Parathyroid adenoma (tissue), 2 donors: ENCODE measurements at regions not wholly inside any gene's neighbourhood (a gene's known extent, or its start where the extent isn't known, plus 50 kb on each side); places are given as distances from the start of the nearest gene placed in this dataset.
"Not testable (repeated sequence)": the region's sequence is repeated elsewhere in the genome, so short reads cannot be mapped to it uniquely, and the experiment has no call there.

Experiments
- H2AFZ ChIP-seq: fragments of 300-600 bp; sonication (generic); one replicate; pipeline ENCODE4 v1.7.0; 2017; ENCODE audit warnings: antibody characterized with exemption, mild to moderate bottlenecking
- H3K27ac ChIP-seq: fragments of 300-600 bp; sonication (generic); one replicate; pipeline ENCODE4 v1.7.0; 2017
- H3K27me3 ChIP-seq: fragments of 300-600 bp; sonication (generic); one replicate; pipeline ENCODE4 v1.7.0; 2017; ENCODE audit warnings: low read length; ENCODE audit not compliant: control insufficient read depth, insufficient read depth
- H3K36me3 ChIP-seq: fragments of 300-600 bp; sonication (generic); one replicate; pipeline ENCODE4 v1.7.0; 2017; ENCODE audit warnings: low read length; ENCODE audit not compliant: control insufficient read depth, insufficient read depth
- H3K4me1 ChIP-seq: fragments of 300-600 bp; sonication (generic); one replicate; pipeline ENCODE4 v1.7.0; 2017; ENCODE audit warnings: control low read depth
- H3K4me2 ChIP-seq: fragments of 300-600 bp; sonication (generic); one replicate; pipeline ENCODE4 v1.7.0; 2017; ENCODE audit warnings: low read length
- H3K4me3 ChIP-seq: fragments of 300-600 bp; sonication (generic); one replicate; pipeline ENCODE4 v1.7.0; 2017; ENCODE audit warnings: low read depth, low read length
- H3K79me2 ChIP-seq: fragments of 300-600 bp; sonication (generic); one replicate; pipeline ENCODE4 v1.7.0; 2017; ENCODE audit warnings: control low read depth
- H3K9ac ChIP-seq: fragments of 300-600 bp; sonication (generic); one replicate; pipeline ENCODE4 v1.7.0; 2017; ENCODE audit warnings: mild to moderate bottlenecking
- H3K9me3 ChIP-seq: fragments of 300-600 bp; sonication (generic); one replicate; pipeline ENCODE4 v1.7.0; 2017; ENCODE audit warnings: low read length; ENCODE audit not compliant: control insufficient read depth
- CTCF ChIP-seq: fragments of 300-600 bp; sonication (generic); IDR thresholded peaks from one replicate; pipeline ENCODE4 v1.7.0; 2017; ENCODE audit warnings: antibody characterized with exemption, mild to moderate bottlenecking
- donor health status: primary hyperparathyroidism.

- no peak for TF ChIP-seq CTCF
- Histone ChIP-seq H3K79me2 (no peaks in the 10 kb centered on the region), H3K4me1 (peaks cover 4% of the 10 kb centered on the region), H3K9ac (no peak overlapping the region), H3K36me3 (no peaks in the 10 kb centered on the region), H3K4me3 (no peak overlapping the region), H3K27ac (no peak overlapping the region), H3K4me2 (no peak overlapping the region), H2AFZ (no peak overlapping the region), H3K9me3 (no peaks in the 10 kb centered on the region), H3K27me3 (no peaks in the 10 kb centered on the region)
These were observed 53.1 kb upstream of the SETMAR start for GRCh38 chr3:4250064-4250463.

GRCh38 chr3:4251412-4251811, 51.8 kb upstream of the SETMAR start:
- no peak overlapping the region for H3K9ac ChIP-seq
- H3K4me1 ChIP-seq: no peaks in the 10 kb centered on the region
- H3K27me3 ChIP-seq: no peaks in the 10 kb centered on the region
- no peaks in the 10 kb centered on the region for H3K36me3 ChIP-seq
- H3K9me3 ChIP-seq: no peaks in the 10 kb centered on the region
- TF ChIP-seq CTCF: no peak
- H3K4me2 ChIP-seq: no peak overlapping the region
- no peak overlapping the region for H3K27ac ChIP-seq
- no peaks in the 10 kb centered on the region for H3K79me2 ChIP-seq
- H2AFZ ChIP-seq: no peak overlapping the region
- no peak overlapping the region for H3K4me3 ChIP-seq

GRCh38 chr3:4253072-4253832, 49.9 kb upstream of the SETMAR start:
- H3K79me2 ChIP-seq, H3K4me1 ChIP-seq, H3K4me2 ChIP-seq, H3K9me3 ChIP-seq, H3K27me3 ChIP-seq, H3K4me3 ChIP-seq, H3K27ac ChIP-seq, H2AFZ ChIP-seq, H3K36me3 ChIP-seq, H3K9ac ChIP-seq: not testable (repeated sequence)
